ENCODE measurements at regions not wholly inside any gene's neighbourhood (a gene's known extent, or its start where the extent isn't known, plus 50 kb on each side); places are given as distances from the start of the nearest gene placed in this dataset.

GRCh38 chr3:64992530-64993285 is 304.9 kb upstream of the ADAMTS9 start:
- Histone ChIP-seq H3K9me3 (ENCODE audit: control insufficient read depth, low read length) (no peaks in the 10 kb centered on the region), H3K36me3 (ENCODE audit: control insufficient read depth in 1 of 2, insufficient read depth in 2 of 2, low read length in 1 of 2) (no peaks in the 10 kb centered on the region), H3K27ac (ENCODE audit: low read depth in 1 of 2, low read length in 2 of 2) (no peak overlapping the region), H3K4me1 (ENCODE audit: control insufficient read depth in 1 of 2, insufficient read depth in 2 of 2, low read length in 2 of 2) (peaks cover 2 to 5% of the 10 kb centered on the region in 2 donors), H3K27me3 (ENCODE audit: control insufficient read depth in 1 of 2, insufficient read depth in 2 of 2, low read length in 1 of 2) (no peaks in the 10 kb centered on the region), H3K4me3 (ENCODE audit: low read length in 2 of 2) (no peak overlapping the region)
- intact Hi-C loops (cut with DNase I), result no loop called here
- DNase-seq (no peak), ATAC-seq (ENCODE audit: low FRiP score) (no peak)
- WGBS, 2 donors, result 89 to 92% methylated on average over 7 of the region's 7 CpGs

- Histone ChIP-seq H3K36me3 (ENCODE audit: control insufficient read depth in 1 of 2, insufficient read depth in 2 of 2, low read length in 1 of 2) (no peaks in the 10 kb centered on the region), H3K9me3 (ENCODE audit: control insufficient read depth, low read length) (no peaks in the 10 kb centered on the region), H3K27me3 (ENCODE audit: control insufficient read depth in 1 of 2, insufficient read depth in 2 of 2, low read length in 1 of 2) (no peaks in the 10 kb centered on the region), H3K27ac (ENCODE audit: low read depth in 1 of 2, low read length in 2 of 2) (no peak overlapping the region), H3K4me1 (ENCODE audit: control insufficient read depth in 1 of 2, insufficient read depth in 2 of 2, low read length in 2 of 2) (no peaks in the 10 kb centered on the region), H3K4me3 (ENCODE audit: low read length in 2 of 2) (no peak overlapping the region)
- DNase-seq (no peak), ATAC-seq (ENCODE audit: low FRiP score) (no peak)
- intact Hi-C loops (cut with DNase I), result no loop called here
- WGBS, 2 donors, result 46 to 54% methylated on average over 3 of the region's 3 CpGs
Measured at GRCh38 chr3:64988188-64988587, 300.4 kb upstream of the ADAMTS9 start.

GRCh38 chr3:64987726-64988125 is 299.9 kb upstream of the ADAMTS9 start:
- ATAC-seq (ENCODE audit: low FRiP score) (no peak), DNase-seq (no peak)
- intact Hi-C loops (cut with DNase I), result no loop called here
- H3K27ac ChIP-seq (ENCODE audit: low read depth in 1 of 2, low read length in 2 of 2), result no peak overlapping the region
- H3K27me3 ChIP-seq (ENCODE audit: control insufficient read depth in 1 of 2, insufficient read depth in 2 of 2, low read length in 1 of 2), result no peaks in the 10 kb centered on the region
- WGBS, 2 donors, result 98 to 100% methylated on average over 1 of the region's 1 CpG
- H3K4me1 ChIP-seq (ENCODE audit: control insufficient read depth in 1 of 2, insufficient read depth in 2 of 2, low read length in 2 of 2), result no peaks in the 10 kb centered on the region
- no peaks in the 10 kb centered on the region for H3K9me3 ChIP-seq (ENCODE audit: control insufficient read depth, low read length)
- H3K36me3 ChIP-seq (ENCODE audit: control insufficient read depth in 1 of 2, insufficient read depth in 2 of 2, low read length in 1 of 2), result no peaks in the 10 kb centered on the region
- no peak overlapping the region for H3K4me3 ChIP-seq (ENCODE audit: low read length in 2 of 2)

- intact Hi-C loops (cut with DNase I), result no loop called here
- ATAC-seq (ENCODE audit: low FRiP score) (no peak), DNase-seq (no peak)
- Histone ChIP-seq H3K9me3 (ENCODE audit: control insufficient read depth, low read length) (no peaks in the 10 kb centered on the region), H3K27ac (ENCODE audit: low read depth in 1 of 2, low read length in 2 of 2) (no peak overlapping the region), H3K4me1 (ENCODE audit: control insufficient read depth in 1 of 2, insufficient read depth in 2 of 2, low read length in 2 of 2) (no peaks in the 10 kb centered on the region), H3K4me3 (ENCODE audit: low read length in 2 of 2) (no peak overlapping the region), H3K27me3 (ENCODE audit: control insufficient read depth in 1 of 2, insufficient read depth in 2 of 2, low read length in 1 of 2) (no peaks in the 10 kb centered on the region), H3K36me3 (ENCODE audit: control insufficient read depth in 1 of 2, insufficient read depth in 2 of 2, low read length in 1 of 2) (no peaks in the 10 kb centered on the region)
- 93 to 95% methylated on average over 2 of the region's 2 CpGs for WGBS, 2 donors
Measured at GRCh38 chr3:64985072-64985471, 297.3 kb upstream of the ADAMTS9 start.

- DNase-seq (no peak), ATAC-seq (ENCODE audit: low FRiP score) (no peak)
- intact Hi-C loops (cut with DNase I), result no loop called here
- no peak overlapping the region for H3K27ac ChIP-seq (ENCODE audit: low read depth in 1 of 2, low read length in 2 of 2)
- H3K9me3 ChIP-seq (ENCODE audit: control insufficient read depth, low read length), result no peaks in the 10 kb centered on the region
- H3K4me1 ChIP-seq (ENCODE audit: control insufficient read depth in 1 of 2, insufficient read depth in 2 of 2, low read length in 2 of 2), result no peaks in the 10 kb centered on the region
- no peaks in the 10 kb centered on the region for H3K36me3 ChIP-seq (ENCODE audit: control insufficient read depth in 1 of 2, insufficient read depth in 2 of 2, low read length in 1 of 2)
- no peak overlapping the region for H3K4me3 ChIP-seq (ENCODE audit: low read length in 2 of 2)
- 66 to 80% methylated on average over 6 of the region's 6 CpGs for WGBS, 2 donors
- no peaks in the 10 kb centered on the region for H3K27me3 ChIP-seq (ENCODE audit: control insufficient read depth in 1 of 2, insufficient read depth in 2 of 2, low read length in 1 of 2)
Measured at GRCh38 chr3:64983583-64984359, 296.0 kb upstream of the ADAMTS9 start.

- H3K4me3 ChIP-seq (ENCODE audit: low read length in 2 of 2), result no peak overlapping the region
- no peaks in the 10 kb centered on the region for H3K36me3 ChIP-seq (ENCODE audit: control insufficient read depth in 1 of 2, insufficient read depth in 2 of 2, low read length in 1 of 2)
- H3K27me3 ChIP-seq (ENCODE audit: control insufficient read depth in 1 of 2, insufficient read depth in 2 of 2, low read length in 1 of 2), result no peaks in the 10 kb centered on the region
- DNase-seq, result no peak
- no peak overlapping the region for H3K27ac ChIP-seq (ENCODE audit: low read depth in 1 of 2, low read length in 2 of 2)
- ATAC-seq (ENCODE audit: low FRiP score), result no peak
- H3K4me1 ChIP-seq (ENCODE audit: control insufficient read depth in 1 of 2, insufficient read depth in 2 of 2, low read length in 2 of 2), result no peaks in the 10 kb centered on the region
- WGBS, 2 donors, result 91 to 95% methylated on average over 8 of the region's 8 CpGs
- intact Hi-C loops (cut with DNase I), result no loop called here
- H3K9me3 ChIP-seq (ENCODE audit: control insufficient read depth, low read length), result no peaks in the 10 kb centered on the region
Measured at GRCh38 chr3:64977308-64978100, 289.7 kb upstream of the ADAMTS9 start.

GRCh38 chr3:64976456-64976855 is 288.7 kb upstream of the ADAMTS9 start:
- Histone ChIP-seq H3K36me3 (ENCODE audit: control insufficient read depth in 1 of 2, insufficient read depth in 2 of 2, low read length in 1 of 2) (no peaks in the 10 kb centered on the region), H3K27me3 (ENCODE audit: control insufficient read depth in 1 of 2, insufficient read depth in 2 of 2, low read length in 1 of 2) (no peaks in the 10 kb centered on the region), H3K4me3 (ENCODE audit: low read length in 2 of 2) (no peak overlapping the region), H3K4me1 (ENCODE audit: control insufficient read depth in 1 of 2, insufficient read depth in 2 of 2, low read length in 2 of 2) (no peaks in the 10 kb centered on the region), H3K9me3 (ENCODE audit: control insufficient read depth, low read length) (no peaks in the 10 kb centered on the region), H3K27ac (ENCODE audit: low read depth in 1 of 2, low read length in 2 of 2) (no peak overlapping the region)
- WGBS, 2 donors, result 74 to 84% methylated on average over 4 of the region's 4 CpGs
- DNase-seq (no peak), ATAC-seq (ENCODE audit: low FRiP score) (no peak)
- intact Hi-C loops (cut with DNase I), result no loop called here

GRCh38 chr3:64975147-64975546 is 287.3 kb upstream of the ADAMTS9 start:
- 10 to 14% methylated on average over 2 of the region's 2 CpGs for WGBS, 2 donors
- Histone ChIP-seq H3K27ac (ENCODE audit: low read depth in 1 of 2, low read length in 2 of 2) (no peak overlapping the region), H3K4me1 (ENCODE audit: control insufficient read depth in 1 of 2, insufficient read depth in 2 of 2, low read length in 2 of 2) (no peaks in the 10 kb centered on the region), H3K4me3 (ENCODE audit: low read length in 2 of 2) (no peak overlapping the region), H3K9me3 (ENCODE audit: control insufficient read depth, low read length) (no peaks in the 10 kb centered on the region), H3K27me3 (ENCODE audit: control insufficient read depth in 1 of 2, insufficient read depth in 2 of 2, low read length in 1 of 2) (no peaks in the 10 kb centered on the region), H3K36me3 (ENCODE audit: control insufficient read depth in 1 of 2, insufficient read depth in 2 of 2, low read length in 1 of 2) (peaks cover 0 to 2% of the 10 kb centered on the region in 2 donors)
- DNase-seq (peak; percentile 52 to 77), ATAC-seq (ENCODE audit: low FRiP score) (no peak)
- intact Hi-C loops (cut with DNase I), result no loop called here
